Urinary bladder (tissue), 3 donors: ENCODE measurements at regions not wholly inside any gene's neighbourhood (a gene's known extent, or its start where the extent isn't known, plus 50 kb on each side); places are given as distances from the start of the nearest gene placed in this dataset.
"Not testable (repeated sequence)": the region's sequence is repeated elsewhere in the genome, so short reads cannot be mapped to it uniquely, and the experiment has no call there.

ENCODE experiments used
- DNase-seq: peaks from one replicate; pipeline ENCODE4 v3.0.0-alpha.2; 2015; ENCODE audit errors: extremely low spot score
- H3K27ac ChIP-seq: one replicate; pipeline ENCODE4 v1.5.1; 2013; ENCODE audit warnings: low read depth, mild to moderate bottlenecking, moderate library complexity
- H3K36me3 ChIP-seq: one replicate; pipeline ENCODE4 v1.6.1; 2013; ENCODE audit warnings: mild to moderate bottlenecking, moderate library complexity; ENCODE audit not compliant: insufficient read depth
- H3K4me1 ChIP-seq: one replicate; pipeline ENCODE4 v1.6.1; 2013; ENCODE audit warnings: mild to moderate bottlenecking, moderate library complexity; ENCODE audit not compliant: insufficient read depth
- H3K4me3 ChIP-seq: one replicate; pipeline ENCODE4 v1.5.1; 2013; ENCODE audit warnings: low read depth, low read length
- WGBS: extraction: QIAGEN DNeasy Blood & Tissue Kit; methylation state at CpG from one replicate; pipeline ENCODE4 v1.1.7; 2013; 5-methylcytosine and 5-hydroxymethylcytosine counted together
- donor health status: healthy with polysubstance abuse.
- donor health status: healthy.

DNA sequence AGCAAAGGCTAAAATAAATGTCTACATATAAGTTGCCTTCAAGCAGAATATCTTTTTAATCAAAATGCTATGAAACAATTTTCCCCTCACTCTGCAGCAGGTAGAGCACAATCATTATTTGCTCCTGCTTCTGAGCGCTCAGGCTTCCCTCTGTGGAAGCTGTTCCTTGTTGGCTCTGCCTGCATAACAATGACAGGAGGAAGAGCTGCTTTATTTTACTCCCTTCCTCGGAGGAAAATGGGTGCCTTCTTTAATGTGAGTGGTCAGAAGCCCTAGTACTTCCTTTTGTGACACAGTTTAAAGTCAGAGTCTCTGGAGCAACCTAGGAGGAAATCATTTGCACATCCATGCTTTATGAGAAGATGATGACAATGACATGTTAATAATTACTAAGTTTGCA lies 492.1 kb downstream of the CDH8 start:
- Histone ChIP-seq H3K4me1 (no peaks in the 10 kb centered on the region), H3K27ac (no peak overlapping the region), H3K4me3 (no peak overlapping the region), H3K36me3 (no peaks in the 10 kb centered on the region)
- DNase-seq, result no peak
- 51% methylated on average over 2 of the region's 2 CpGs for WGBS

GRCh38 chr16:61540216-61540615 lies 496.0 kb downstream of the CDH8 start:
- DNase-seq, result no peak
- no peak overlapping the region for H3K4me3 ChIP-seq
- H3K27ac ChIP-seq, result no peak overlapping the region
- H3K4me1 ChIP-seq, result no peaks in the 10 kb centered on the region
- 59% methylated on average over 3 of the region's 3 CpGs for WGBS
- H3K36me3 ChIP-seq, result no peaks in the 10 kb centered on the region

DNA sequence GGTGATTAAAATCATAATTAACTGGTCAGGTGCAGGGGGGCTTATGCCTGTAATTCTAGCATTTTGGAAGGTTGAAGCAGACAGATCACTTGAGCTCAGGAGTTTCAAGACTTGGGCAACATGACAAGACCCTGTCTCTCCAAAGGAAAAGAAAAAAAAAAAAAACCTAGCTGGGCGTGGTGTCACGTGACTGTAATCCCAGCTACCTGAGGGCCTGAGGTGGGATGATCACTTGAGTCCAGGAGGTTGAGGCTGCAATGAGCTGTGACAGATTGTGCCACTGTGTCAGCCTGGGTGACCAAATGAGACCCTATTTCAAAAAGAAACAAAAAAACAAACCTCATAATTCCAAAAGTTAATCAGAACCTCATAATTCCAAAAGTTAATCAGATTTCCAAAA lies 505.5 kb downstream of the CDH8 start:
- Histone ChIP-seq H3K36me3 (no peaks in the 10 kb centered on the region), H3K4me3 (no peak overlapping the region), H3K27ac (no peak overlapping the region), H3K4me1 (no peaks in the 10 kb centered on the region)
- WGBS, result 86% methylated on average over 2 of the region's 2 CpGs
- DNase-seq, result no peak

GRCh38 chr16:61500851-61501250 lies 535.4 kb downstream of the CDH8 start:
- Histone ChIP-seq H3K36me3 (no peaks in the 10 kb centered on the region), H3K27ac (no peak overlapping the region), H3K4me3 (no peak overlapping the region), H3K4me1 (no peaks in the 10 kb centered on the region)
- WGBS, result 68% methylated on average over 2 of the region's 2 CpGs
- no peak for DNase-seq

GRCh38 chr16:61480250-61480649 lies 556.0 kb downstream of the CDH8 start:
- 97% methylated on average over 1 of the region's 1 CpG for WGBS
- DNase-seq, result no peak
- Histone ChIP-seq H3K4me3 (no peak overlapping the region), H3K4me1 (no peaks in the 10 kb centered on the region), H3K27ac (no peak overlapping the region), H3K36me3 (no peaks in the 10 kb centered on the region)

GRCh38 chr16:61471737-61472136 lies 564.5 kb downstream of the CDH8 start:
- no peaks in the 10 kb centered on the region for H3K4me1 ChIP-seq
- H3K36me3 ChIP-seq, result no peaks in the 10 kb centered on the region
- H3K4me3 ChIP-seq, result no peak overlapping the region
- DNase-seq, result no peak
- no peak overlapping the region for H3K27ac ChIP-seq

DNA sequence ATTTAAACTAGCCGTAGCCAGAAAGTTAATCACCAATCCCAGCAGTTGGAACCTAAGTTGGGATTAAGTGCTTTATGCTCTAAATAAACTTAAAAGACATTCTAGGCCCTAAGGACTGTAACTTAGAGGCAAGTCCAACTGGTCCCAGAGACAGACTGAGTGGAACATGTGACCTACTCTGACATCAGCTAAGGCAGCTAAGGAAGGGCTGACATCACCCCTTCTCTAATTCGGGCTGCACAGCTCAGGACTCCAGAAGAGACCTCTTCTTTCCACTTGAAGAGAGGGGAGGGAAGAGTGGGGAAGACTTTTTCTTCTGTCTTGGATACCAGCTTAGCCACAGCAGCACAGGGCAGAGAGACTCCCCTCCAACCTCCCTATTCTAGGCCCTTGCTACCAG lies 565.2 kb downstream of the CDH8 start:
- WGBS, result 74% methylated on average over 2 of the region's 2 CpGs

GRCh38 chr16:61465285-61465684 lies 571.0 kb downstream of the CDH8 start:
- no peak for DNase-seq
- Histone ChIP-seq H3K4me3 (no peak overlapping the region), H3K27ac (no peak overlapping the region), H3K36me3 (no peaks in the 10 kb centered on the region), H3K4me1 (no peaks in the 10 kb centered on the region)
- 82% methylated on average over 3 of the region's 3 CpGs for WGBS

More for the DNA sequence above, 565.2 kb downstream of the CDH8 start:
- no peak for DNase-seq
- H3K4me3 ChIP-seq, result no peak overlapping the region
- no peaks in the 10 kb centered on the region for H3K4me1 ChIP-seq
- H3K36me3 ChIP-seq, result no peaks in the 10 kb centered on the region
- no peak overlapping the region for H3K27ac ChIP-seq

GRCh38 chr16:61460020-61460419 lies 576.2 kb downstream of the CDH8 start:
- H3K27ac ChIP-seq, result no peak overlapping the region
- no peaks in the 10 kb centered on the region for H3K36me3 ChIP-seq
- no peak overlapping the region for H3K4me3 ChIP-seq
- DNase-seq, result no peak
- WGBS, result 55% methylated on average over 3 of the region's 3 CpGs
- H3K4me1 ChIP-seq, result no peaks in the 10 kb centered on the region

- 29% methylated on average over 2 of the region's 2 CpGs for WGBS
- no peaks in the 10 kb centered on the region for H3K4me1 ChIP-seq
- H3K36me3 ChIP-seq, result no peaks in the 10 kb centered on the region
- no peak overlapping the region for H3K4me3 ChIP-seq
- DNase-seq, result no peak
- no peak overlapping the region for H3K27ac ChIP-seq
These were observed 600.9 kb downstream of the CDH8 start for GRCh38 chr16:61435346-61435745.

GRCh38 chr16:61432421-61432820 lies 603.8 kb downstream of the CDH8 start:
- Histone ChIP-seq H3K4me3 (no peak overlapping the region), H3K36me3 (no peaks in the 10 kb centered on the region), H3K4me1 (no peaks in the 10 kb centered on the region), H3K27ac (no peak overlapping the region)
- no peak for DNase-seq
- WGBS, result 54% methylated on average over 4 of the region's 4 CpGs

DNA sequence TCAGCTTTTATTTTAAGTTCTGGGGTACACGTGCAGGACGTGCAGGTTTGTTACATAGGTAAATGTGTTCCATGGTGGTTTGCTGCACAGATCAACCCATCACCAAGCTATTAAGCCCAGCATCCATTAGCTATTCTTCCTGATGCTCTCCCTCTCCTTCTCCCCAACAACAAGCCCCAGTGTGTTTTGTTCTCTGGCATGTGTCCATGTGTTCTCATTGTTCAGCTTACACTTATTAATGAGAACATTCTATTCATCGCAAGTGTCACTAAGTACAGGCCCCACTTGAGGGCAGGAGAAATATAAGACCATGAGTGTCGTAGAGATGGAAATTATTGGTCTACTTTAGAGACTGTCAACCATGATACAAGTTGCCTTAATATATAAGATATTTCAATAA lies 615.1 kb downstream of the CDH8 start:
- WGBS, result 94% methylated on average over 4 of the region's 4 CpGs
- Histone ChIP-seq H3K36me3 (no peaks in the 10 kb centered on the region), H3K4me3 (no peak overlapping the region), H3K4me1 (no peaks in the 10 kb centered on the region), H3K27ac (no peak overlapping the region)
- no peak for DNase-seq

GRCh38 chr16:61419791-61420190 lies 616.4 kb downstream of the CDH8 start:
- no peak for DNase-seq
- 51% methylated on average over 2 of the region's 2 CpGs for WGBS
- Histone ChIP-seq H3K4me1 (no peaks in the 10 kb centered on the region), H3K27ac (no peak overlapping the region), H3K4me3 (no peak overlapping the region), H3K36me3 (no peaks in the 10 kb centered on the region)

DNA sequence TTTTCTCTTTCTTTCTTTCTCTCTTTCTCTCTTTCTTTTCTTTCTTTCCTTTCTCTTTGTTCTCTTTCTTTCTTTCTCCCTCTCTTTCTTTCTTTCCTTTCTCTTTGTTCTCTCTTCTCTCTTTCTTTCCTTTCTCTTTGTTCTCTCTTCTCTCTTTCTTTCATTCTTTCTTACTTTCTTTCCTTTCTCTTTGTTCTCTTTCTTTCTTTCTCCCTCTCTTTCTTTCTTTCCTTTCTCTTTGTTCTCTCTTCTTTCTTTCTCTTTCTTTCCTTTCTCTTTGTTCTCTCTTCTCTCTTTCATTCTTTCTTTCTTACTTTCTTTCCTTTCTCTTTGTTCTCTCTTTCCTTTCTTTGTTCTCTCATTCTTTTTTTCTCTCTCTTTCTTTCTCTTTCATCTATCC lies 617.4 kb downstream of the CDH8 start:
- H3K36me3 ChIP-seq, H3K4me1 ChIP-seq, DNase-seq, H3K27ac ChIP-seq, H3K4me3 ChIP-seq: not testable (repeated sequence)

DNA sequence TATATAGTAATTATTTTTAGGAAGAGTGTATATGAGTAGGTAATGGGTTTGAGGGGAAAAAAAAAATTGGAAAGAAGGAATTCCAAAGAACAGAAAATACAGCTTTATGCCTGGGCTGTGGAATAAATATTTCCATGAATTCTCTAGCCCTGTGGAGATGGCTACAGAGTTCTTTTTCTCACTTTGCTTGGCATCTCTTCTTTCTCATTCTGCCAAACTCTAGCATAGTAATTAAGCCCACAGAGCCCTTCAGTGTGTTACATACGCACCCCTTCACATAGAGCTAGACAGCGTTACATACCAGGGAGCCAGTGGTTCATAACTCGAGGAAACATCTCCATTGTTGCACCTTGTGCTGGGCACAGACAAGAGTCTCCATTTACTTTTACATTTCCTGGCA lies 621.1 kb downstream of the CDH8 start:
- WGBS, result 60% methylated on average over 3 of the region's 3 CpGs
- H3K27ac ChIP-seq, result no peak overlapping the region
- H3K4me3 ChIP-seq, result no peak overlapping the region
- H3K4me1 ChIP-seq, result no peaks in the 10 kb centered on the region
- no peaks in the 10 kb centered on the region for H3K36me3 ChIP-seq
- DNase-seq, result no peak
